HEK293 (cell line): ENCODE measurements at regions not wholly inside any gene's neighbourhood (a gene's known extent, or its start where the extent isn't known, plus 50 kb on each side); places are given as distances from the start of the nearest gene placed in this dataset.

Source experiments
- ZIC2 ChIP-seq: fragments of 450-650 bp; formaldehyde crosslinking; IDR thresholded peaks from 2 replicates; pipeline ENCODE4 v1.5.1; 2016; ENCODE audit warnings: missing biosample characterization, missing genetic modification characterization
- ZNF76 ChIP-seq: fragments of 450-650 bp; formaldehyde crosslinking; IDR thresholded peaks from 2 replicates; pipeline ENCODE4; 2016; ENCODE audit warnings: low read depth, missing biosample characterization, missing genetic modification characterization, borderline replicate concordance

DNA sequence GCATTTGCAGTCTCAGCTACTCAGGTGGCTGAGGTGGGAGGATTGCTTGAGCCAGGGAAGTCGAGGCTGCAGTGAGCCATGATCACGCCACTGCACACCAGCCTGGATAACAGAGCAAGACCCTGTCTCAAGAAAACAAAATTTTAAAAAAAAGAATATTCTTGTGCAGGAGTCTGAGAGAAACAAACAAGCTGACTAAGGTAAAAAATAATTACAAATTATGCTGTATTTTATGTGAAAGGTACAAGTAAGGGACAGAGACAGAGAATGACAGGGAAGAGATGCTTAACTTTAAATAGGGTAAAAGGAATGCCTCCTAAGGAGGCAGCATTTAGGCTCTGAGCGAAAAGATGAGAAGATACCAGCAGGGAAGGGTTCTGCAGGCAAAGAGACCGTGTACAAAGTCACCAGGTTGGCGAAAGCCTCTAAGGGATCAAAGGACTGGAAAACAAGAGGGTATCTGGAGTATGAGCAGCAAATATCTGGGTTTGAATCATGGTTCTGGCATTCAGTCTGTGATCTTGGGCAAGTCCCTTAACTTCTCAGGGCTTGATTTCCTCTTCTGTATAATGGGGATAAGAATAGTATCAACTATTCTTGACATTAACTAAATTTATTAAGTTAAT lies 106.2 kb upstream of the RHOBTB1 start:
- TF ChIP-seq ZIC2 (no peak), ZNF76 (tag by site-specific recombination) (no peak)
